ENCODE measurements at regions not wholly inside any gene's neighbourhood (a gene's known extent, or its start where the extent isn't known, plus 50 kb on each side); places are given as distances from the start of the nearest gene placed in this dataset.

DNA sequence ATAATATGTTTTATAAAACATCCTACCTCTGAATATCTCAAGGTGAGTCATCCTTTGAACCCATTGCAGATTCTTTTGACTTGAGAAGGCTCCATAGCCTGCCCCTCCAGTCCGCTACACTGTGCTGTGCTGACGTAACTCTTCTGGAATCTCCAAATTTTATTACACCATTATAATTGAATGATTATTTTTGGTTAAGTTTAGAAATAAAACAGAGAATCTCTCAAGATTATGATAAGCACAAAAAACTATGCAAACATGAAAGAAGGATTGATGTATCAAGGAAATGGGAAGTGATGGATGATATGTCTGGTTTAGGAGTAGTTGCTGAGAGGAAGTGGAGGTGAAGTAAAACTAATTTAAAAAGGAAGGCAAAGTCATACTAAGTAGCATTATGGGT lies 1021.3 kb downstream of the HACE1 start:
- ChIA-PET CTCF (no interaction called here), POLR2A (no interaction called here)
- Histone ChIP-seq H3K27ac (ENCODE audit: low read length) (no peak overlapping the region), H3K27me3 (ENCODE audit: control insufficient read depth, insufficient read depth, low read length) (no peaks in the 10 kb centered on the region), H3K9me3 (ENCODE audit: control insufficient read depth, insufficient read depth, low read depth, low read length) (no peaks in the 10 kb centered on the region), H3K4me3 (ENCODE audit: low read depth in 2 of 2, low read length in 2 of 2) (no peak overlapping the region), H3K36me3 (ENCODE audit: control insufficient read depth, insufficient read depth, low read length) (no peaks in the 10 kb centered on the region), H3K4me1 (ENCODE audit: control insufficient read depth, insufficient read depth, low read length) (no peaks in the 10 kb centered on the region)
- ATAC-seq (no peak), DNase-seq (ENCODE audit: low read depth, low spot score) (no peak)
- intact Hi-C loops (cut with micrococcal nuclease; ENCODE audit: unreplicated experiment) (no loop called here), in situ Hi-C loops (cut with HindIII; ENCODE audit: low pct_unique_long_range_greater_than_20kb, low sequenced_read_pairs) (no loop called here)
- BruUV-seq (replicated peaks): no TSS peak
- TF ChIP-seq SIN3A (IDR thresholded peaks at IDR 0.05; ENCODE audit: borderline replicate concordance, insufficient read depth, low read depth, low read length) (no peak), TCF7L2 (IDR thresholded peaks at IDR 0.05; ENCODE audit: low read depth, low read length) (no peak), POLR2AphosphoS5 (IDR thresholded peaks at IDR 0.05; ENCODE audit: low read depth, low read length) (no peak)
- TF ChIP-seq, protein P1, sequence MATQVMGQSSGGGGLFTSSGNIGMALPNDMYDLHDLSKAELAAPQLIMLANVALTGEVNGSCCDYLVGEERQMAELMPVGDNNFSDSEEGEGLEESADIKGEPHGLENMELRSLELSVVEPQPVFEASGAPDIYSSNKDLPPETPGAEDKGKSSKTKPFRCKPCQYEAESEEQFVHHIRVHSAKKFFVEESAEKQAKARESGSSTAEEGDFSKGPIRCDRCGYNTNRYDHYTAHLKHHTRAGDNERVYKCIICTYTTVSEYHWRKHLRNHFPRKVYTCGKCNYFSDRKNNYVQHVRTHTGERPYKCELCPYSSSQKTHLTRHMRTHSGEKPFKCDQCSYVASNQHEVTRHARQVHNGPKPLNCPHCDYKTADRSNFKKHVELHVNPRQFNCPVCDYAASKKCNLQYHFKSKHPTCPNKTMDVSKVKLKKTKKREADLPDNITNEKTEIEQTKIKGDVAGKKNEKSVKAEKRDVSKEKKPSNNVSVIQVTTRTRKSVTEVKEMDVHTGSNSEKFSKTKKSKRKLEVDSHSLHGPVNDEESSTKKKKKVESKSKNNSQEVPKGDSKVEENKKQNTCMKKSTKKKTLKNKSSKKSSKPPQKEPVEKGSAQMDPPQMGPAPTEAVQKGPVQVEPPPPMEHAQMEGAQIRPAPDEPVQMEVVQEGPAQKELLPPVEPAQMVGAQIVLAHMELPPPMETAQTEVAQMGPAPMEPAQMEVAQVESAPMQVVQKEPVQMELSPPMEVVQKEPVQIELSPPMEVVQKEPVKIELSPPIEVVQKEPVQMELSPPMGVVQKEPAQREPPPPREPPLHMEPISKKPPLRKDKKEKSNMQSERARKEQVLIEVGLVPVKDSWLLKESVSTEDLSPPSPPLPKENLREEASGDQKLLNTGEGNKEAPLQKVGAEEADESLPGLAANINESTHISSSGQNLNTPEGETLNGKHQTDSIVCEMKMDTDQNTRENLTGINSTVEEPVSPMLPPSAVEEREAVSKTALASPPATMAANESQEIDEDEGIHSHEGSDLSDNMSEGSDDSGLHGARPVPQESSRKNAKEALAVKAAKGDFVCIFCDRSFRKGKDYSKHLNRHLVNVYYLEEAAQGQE (IDR thresholded peaks at IDR 0.05; ENCODE audit: insufficient read depth in 1 of 2, low read depth in 2 of 2, low read length in 1 of 2): no peak
- TF ChIP-seq, protein P2, sequence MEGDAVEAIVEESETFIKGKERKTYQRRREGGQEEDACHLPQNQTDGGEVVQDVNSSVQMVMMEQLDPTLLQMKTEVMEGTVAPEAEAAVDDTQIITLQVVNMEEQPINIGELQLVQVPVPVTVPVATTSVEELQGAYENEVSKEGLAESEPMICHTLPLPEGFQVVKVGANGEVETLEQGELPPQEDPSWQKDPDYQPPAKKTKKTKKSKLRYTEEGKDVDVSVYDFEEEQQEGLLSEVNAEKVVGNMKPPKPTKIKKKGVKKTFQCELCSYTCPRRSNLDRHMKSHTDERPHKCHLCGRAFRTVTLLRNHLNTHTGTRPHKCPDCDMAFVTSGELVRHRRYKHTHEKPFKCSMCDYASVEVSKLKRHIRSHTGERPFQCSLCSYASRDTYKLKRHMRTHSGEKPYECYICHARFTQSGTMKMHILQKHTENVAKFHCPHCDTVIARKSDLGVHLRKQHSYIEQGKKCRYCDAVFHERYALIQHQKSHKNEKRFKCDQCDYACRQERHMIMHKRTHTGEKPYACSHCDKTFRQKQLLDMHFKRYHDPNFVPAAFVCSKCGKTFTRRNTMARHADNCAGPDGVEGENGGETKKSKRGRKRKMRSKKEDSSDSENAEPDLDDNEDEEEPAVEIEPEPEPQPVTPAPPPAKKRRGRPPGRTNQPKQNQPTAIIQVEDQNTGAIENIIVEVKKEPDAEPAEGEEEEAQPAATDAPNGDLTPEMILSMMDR (IDR thresholded peaks at IDR 0.05): no peak

DNA sequence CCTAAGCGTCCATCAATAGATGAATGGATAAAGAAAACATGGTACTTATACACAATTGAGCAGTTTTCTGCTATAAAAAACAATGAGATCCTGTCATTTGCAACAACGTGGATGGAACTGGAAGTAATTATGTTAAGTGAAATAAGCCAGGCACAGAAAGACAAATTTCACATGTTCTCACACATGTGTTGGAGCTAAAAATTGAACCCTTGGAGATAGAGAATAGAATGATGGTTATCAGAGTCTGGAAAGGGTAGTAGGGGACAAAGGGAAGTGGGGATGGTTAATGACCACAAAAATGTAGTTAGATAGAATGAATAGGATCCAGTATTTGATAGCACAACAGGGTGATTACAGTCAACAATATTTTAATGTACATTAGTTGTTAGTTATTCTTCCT lies 1033.5 kb downstream of the HACE1 start:
- DNase-seq (ENCODE audit: low read depth, low spot score) (no peak), ATAC-seq (no peak)
- ChIA-PET CTCF (no interaction called here), POLR2A (no interaction called here)
- H3K4me3 ChIP-seq (ENCODE audit: low read depth in 2 of 2, low read length in 2 of 2): no peak overlapping the region
- intact Hi-C loops (cut with micrococcal nuclease; ENCODE audit: unreplicated experiment) (no loop called here), in situ Hi-C loops (cut with HindIII; ENCODE audit: low pct_unique_long_range_greater_than_20kb, low sequenced_read_pairs) (no loop called here)
- no peaks in the 10 kb centered on the region for H3K4me1 ChIP-seq (ENCODE audit: control insufficient read depth, insufficient read depth, low read length)
- H3K36me3 ChIP-seq (ENCODE audit: control insufficient read depth, insufficient read depth, low read length): no peaks in the 10 kb centered on the region; the same call in 1 of the 2 replicates
- no peaks in the 10 kb centered on the region for H3K27me3 ChIP-seq (ENCODE audit: control insufficient read depth, insufficient read depth, low read length)
- no peaks in the 10 kb centered on the region for H3K9me3 ChIP-seq (ENCODE audit: control insufficient read depth, insufficient read depth, low read depth, low read length)
- no TSS peak for BruUV-seq (replicated peaks)
- no peak overlapping the region for H3K27ac ChIP-seq (ENCODE audit: low read length)
- no peak for TF ChIP-seq TCF7L2 (IDR thresholded peaks at IDR 0.05; ENCODE audit: low read depth, low read length)
- TF ChIP-seq, protein P1 (IDR thresholded peaks at IDR 0.05; ENCODE audit: insufficient read depth in 1 of 2, low read depth in 2 of 2, low read length in 1 of 2): no peak
- TF ChIP-seq, protein P2 (IDR thresholded peaks at IDR 0.05): no peak
- TF ChIP-seq SIN3A (IDR thresholded peaks at IDR 0.05; ENCODE audit: borderline replicate concordance, insufficient read depth, low read depth, low read length): no peak
- no peak for TF ChIP-seq POLR2AphosphoS5 (IDR thresholded peaks at IDR 0.05; ENCODE audit: low read depth, low read length)

Measured in Panc1 (cell line).